DOHH2 (cell line): ENCODE measurements at regions not wholly inside any gene's neighbourhood (a gene's known extent, or its start where the extent isn't known, plus 50 kb on each side); places are given as distances from the start of the nearest gene placed in this dataset.

ENCODE experiments used
- CTCF ChIP-seq: fragments of 200-600 bp; sonication (generic); IDR thresholded peaks from one replicate; pipeline ENCODE4 v1.5.1; 2014; ENCODE audit warnings: antibody characterized with exemption, mild to moderate bottlenecking, low read depth, low read length; ENCODE audit not compliant: poor library complexity, severe bottlenecking
- EZH2phosphoT487 ChIP-seq: fragments of 200-600 bp; sonication (generic); IDR thresholded peaks from 2 replicates; pipeline ENCODE4 v1.6.1; 2017; ENCODE audit warnings: borderline replicate concordance, mild to moderate bottlenecking, antibody characterized with exemption, low read length, moderate library complexity, mixed read lengths

DNA sequence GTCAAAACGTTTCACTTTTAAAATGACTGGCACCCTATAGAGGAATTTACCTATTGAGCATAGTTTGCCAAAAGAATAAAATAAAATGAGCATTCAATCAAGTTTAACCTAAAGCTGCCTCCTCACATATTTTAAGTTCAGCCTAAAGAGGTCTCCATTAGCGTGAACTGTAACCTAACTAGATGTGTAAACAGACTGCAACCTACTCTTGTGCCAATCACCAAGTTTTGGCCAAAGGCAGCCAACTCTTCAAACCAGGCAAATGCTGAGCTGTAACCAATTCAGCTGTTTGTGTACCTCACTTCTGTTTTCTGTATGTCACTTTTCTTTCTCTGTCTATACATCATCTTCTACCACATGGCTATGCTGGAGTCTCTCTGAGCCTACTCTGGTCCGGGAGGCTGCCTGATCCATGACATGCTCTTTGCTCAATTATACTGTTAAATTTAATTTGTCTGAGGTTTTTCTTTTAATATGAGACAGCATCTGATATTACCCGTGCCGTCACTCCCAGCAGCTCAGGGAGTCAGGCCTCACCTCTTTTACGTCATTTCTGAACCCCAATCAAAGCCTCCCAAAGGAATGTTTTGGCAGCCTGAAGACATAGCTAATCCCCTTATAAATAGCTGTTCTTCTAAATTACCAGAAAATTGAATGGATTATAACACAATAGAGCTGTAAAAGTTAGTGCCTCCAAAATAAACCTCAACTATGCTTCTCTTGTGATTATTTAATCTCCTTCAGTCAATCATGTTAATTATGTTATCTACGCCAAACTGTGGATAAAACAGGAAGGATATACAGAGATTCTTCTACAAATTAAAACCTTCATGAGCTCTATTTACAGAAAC is 81.0 kb upstream of the NR5A2 start:
- TF ChIP-seq CTCF (no peak), EZH2phosphoT487 (no peak)
